OCI-LY3 (cell line): ENCODE measurements at regions not wholly inside any gene's neighbourhood (a gene's known extent, or its start where the extent isn't known, plus 50 kb on each side); places are given as distances from the start of the nearest gene placed in this dataset.
"Not testable (repeated sequence)": the region's sequence is repeated elsewhere in the genome, so short reads cannot be mapped to it uniquely, and the experiment has no call there.

ENCODE experiments used
- H2AFZ ChIP-seq: fragments of 200-600, 300-600 bp; shearing (Covaris generic); 2 replicates; pipeline ENCODE4 v1.6.0; 2014; ENCODE audit warnings: antibody characterized with exemption, low read depth, low read length
- H3K27ac ChIP-seq: fragments of 200-600, 300-600 bp; sonication (generic); 2 replicates; pipeline ENCODE4 v1.5.1; 2014; ENCODE audit warnings: mild to moderate bottlenecking, low read length, moderate library complexity, mixed read lengths
- H3K27me3 ChIP-seq: fragments of 200-600, 300-600 bp; sonication (generic); 2 replicates; pipeline ENCODE4 v1.6.1; 2014; ENCODE audit warnings: low read depth, low read length, mixed read lengths
- H3K36me3 ChIP-seq: fragments of 200-600, 300-600 bp; sonication (generic); replicated peaks from 2 replicates; pipeline ENCODE3; 2014; ENCODE audit warnings: low read depth, low read length, mixed read lengths
- H3K4me1 ChIP-seq: fragments of 300-600, 200-600 bp; sonication (generic); 2 replicates; pipeline ENCODE4 v1.6.1; 2014; ENCODE audit warnings: low read length, mixed read lengths
- H3K4me2 ChIP-seq: fragments of 200-600, 300-600 bp; sonication (generic); 2 replicates; pipeline ENCODE4 v1.6.1; 2014; ENCODE audit warnings: low read length, mixed read lengths
- H3K4me3 ChIP-seq: fragments of 300-600, 200-600 bp; sonication (generic); 2 replicates; pipeline ENCODE4 v1.5.1; 2014; ENCODE audit warnings: antibody characterized with exemption, mild to moderate bottlenecking, low read length, moderate library complexity
- H3K79me2 ChIP-seq: fragments of 300-600, 200-600 bp; shearing (Covaris generic); 2 replicates; pipeline ENCODE4 v1.6.1; 2014; ENCODE audit warnings: mild to moderate bottlenecking, low read length, mixed read lengths
- H3K9ac ChIP-seq: fragments of 300-600, 200-600 bp; shearing (Covaris generic); 2 replicates; pipeline ENCODE4 v1.6.0; 2014; ENCODE audit warnings: mild to moderate bottlenecking, low read length, moderate library complexity
- H3K9me3 ChIP-seq: fragments of 200-600, 300-600 bp; shearing (Covaris generic); 2 replicates; pipeline ENCODE4 v1.6.1; 2014; ENCODE audit warnings: low read length, mixed read lengths; ENCODE audit not compliant: insufficient read depth
- H4K20me1 ChIP-seq: fragments of 200-600, 300-600 bp; sonication (generic); 2 replicates; pipeline ENCODE4 v1.6.1; 2016; ENCODE audit warnings: low read length, mixed read lengths; ENCODE audit not compliant: insufficient read depth
- CTCF ChIP-seq: fragments of 200-600, 300-600 bp; sonication (generic); IDR thresholded peaks from 2 replicates; pipeline ENCODE4 v1.5.1; 2014; ENCODE audit warnings: antibody characterized with exemption, low read length, low read depth
- EZH2phosphoT487 ChIP-seq: fragments of 200-600 bp; shearing (Covaris generic); IDR thresholded peaks from 2 replicates; pipeline ENCODE4 v1.6.1; 2018; ENCODE audit warnings: antibody characterized with exemption, mixed run types, low read depth

GRCh38 chr20:7798176-7798575 lies 142.1 kb downstream of the HAO1 start:
- no peak overlapping the region for H3K27ac ChIP-seq
- H3K4me2 ChIP-seq = no peak overlapping the region
- H3K4me1 ChIP-seq = no peaks in the 10 kb centered on the region
- H3K9ac ChIP-seq = no peak overlapping the region
- no peaks in the 10 kb centered on the region for H3K36me3 ChIP-seq
- no peaks in the 10 kb centered on the region for H3K9me3 ChIP-seq
- no peak overlapping the region for H3K4me3 ChIP-seq
- no peaks in the 10 kb centered on the region for H4K20me1 ChIP-seq
- TF ChIP-seq EZH2phosphoT487 (no peak), CTCF (no peak)
- no peaks in the 10 kb centered on the region for H3K27me3 ChIP-seq
- no peak overlapping the region for H2AFZ ChIP-seq
- H3K79me2 ChIP-seq = no peaks in the 10 kb centered on the region

- H3K79me2 ChIP-seq = no peaks in the 10 kb centered on the region
- no peak overlapping the region for H2AFZ ChIP-seq
- TF ChIP-seq CTCF = no peak
- no peak for TF ChIP-seq EZH2phosphoT487
- H3K4me2 ChIP-seq = no peak overlapping the region
- no peaks in the 10 kb centered on the region for H4K20me1 ChIP-seq
- H3K36me3 ChIP-seq = no peaks in the 10 kb centered on the region
- H3K27me3 ChIP-seq = no peaks in the 10 kb centered on the region
- H3K4me3 ChIP-seq = no peak overlapping the region
- no peak overlapping the region for H3K27ac ChIP-seq
- no peaks in the 10 kb centered on the region for H3K4me1 ChIP-seq
- no peak overlapping the region for H3K9ac ChIP-seq
- no peaks in the 10 kb centered on the region for H3K9me3 ChIP-seq
These were observed 140.4 kb downstream of the HAO1 start for GRCh38 chr20:7799862-7800261.

GRCh38 chr20:7803411-7804151 lies 136.7 kb downstream of the HAO1 start:
- not testable (repeated sequence) for H3K4me3 ChIP-seq, H2AFZ ChIP-seq, H3K79me2 ChIP-seq, H3K4me2 ChIP-seq, H3K27ac ChIP-seq, H3K36me3 ChIP-seq, H4K20me1 ChIP-seq, H3K9ac ChIP-seq, H3K4me1 ChIP-seq, H3K27me3 ChIP-seq, H3K9me3 ChIP-seq

GRCh38 chr20:7806831-7807230 lies 133.4 kb downstream of the HAO1 start:
- TF ChIP-seq EZH2phosphoT487 = no peak
- TF ChIP-seq CTCF = no peak
- Histone ChIP-seq H3K4me1 (no peaks in the 10 kb centered on the region), H4K20me1 (no peaks in the 10 kb centered on the region), H3K9me3 (no peaks in the 10 kb centered on the region), H3K36me3 (no peaks in the 10 kb centered on the region), H3K27ac (no peak overlapping the region), H2AFZ (no peak overlapping the region), H3K4me3 (no peak overlapping the region), H3K79me2 (no peaks in the 10 kb centered on the region), H3K27me3 (no peaks in the 10 kb centered on the region), H3K4me2 (no peak overlapping the region), H3K9ac (no peak overlapping the region)
